OCI-LY3 (cell line): ENCODE measurements at regions not wholly inside any gene's neighbourhood (a gene's known extent, or its start where the extent isn't known, plus 50 kb on each side); places are given as distances from the start of the nearest gene placed in this dataset.

Experiments
- EZH2phosphoT487 ChIP-seq: fragments of 200-600 bp; shearing (Covaris generic); IDR thresholded peaks from 2 replicates; pipeline ENCODE4 v1.6.1; 2018; ENCODE audit warnings: antibody characterized with exemption, mixed run types, low read depth
- TF ChIP-seq, protein P1 (sequence below): fragments of 200-600, 300-600 bp; sonication (generic); IDR thresholded peaks from 2 replicates; pipeline ENCODE4 v1.5.1; 2014; ENCODE audit warnings: antibody characterized with exemption, low read length, low read depth

DNA sequence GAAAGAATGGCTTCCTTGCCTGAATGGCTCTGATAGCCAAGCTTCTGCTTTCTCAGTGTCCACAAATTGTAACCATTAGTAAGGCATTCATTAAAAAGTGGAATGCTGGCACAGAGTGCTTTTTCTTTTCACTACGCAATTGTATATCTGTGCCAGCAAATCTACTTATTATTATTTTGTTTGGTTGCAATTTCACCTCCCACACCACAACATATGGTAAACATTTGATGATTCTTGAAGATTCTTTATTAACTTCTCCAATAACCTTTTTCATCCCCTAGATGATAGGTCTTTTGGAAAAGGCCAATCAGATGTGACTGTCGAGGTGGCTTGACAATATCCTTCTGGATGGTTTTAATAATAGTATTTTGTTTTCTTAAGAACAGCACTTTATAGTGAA, 234.1 kb downstream of the TMEM38B start:
- TF ChIP-seq, protein P1, sequence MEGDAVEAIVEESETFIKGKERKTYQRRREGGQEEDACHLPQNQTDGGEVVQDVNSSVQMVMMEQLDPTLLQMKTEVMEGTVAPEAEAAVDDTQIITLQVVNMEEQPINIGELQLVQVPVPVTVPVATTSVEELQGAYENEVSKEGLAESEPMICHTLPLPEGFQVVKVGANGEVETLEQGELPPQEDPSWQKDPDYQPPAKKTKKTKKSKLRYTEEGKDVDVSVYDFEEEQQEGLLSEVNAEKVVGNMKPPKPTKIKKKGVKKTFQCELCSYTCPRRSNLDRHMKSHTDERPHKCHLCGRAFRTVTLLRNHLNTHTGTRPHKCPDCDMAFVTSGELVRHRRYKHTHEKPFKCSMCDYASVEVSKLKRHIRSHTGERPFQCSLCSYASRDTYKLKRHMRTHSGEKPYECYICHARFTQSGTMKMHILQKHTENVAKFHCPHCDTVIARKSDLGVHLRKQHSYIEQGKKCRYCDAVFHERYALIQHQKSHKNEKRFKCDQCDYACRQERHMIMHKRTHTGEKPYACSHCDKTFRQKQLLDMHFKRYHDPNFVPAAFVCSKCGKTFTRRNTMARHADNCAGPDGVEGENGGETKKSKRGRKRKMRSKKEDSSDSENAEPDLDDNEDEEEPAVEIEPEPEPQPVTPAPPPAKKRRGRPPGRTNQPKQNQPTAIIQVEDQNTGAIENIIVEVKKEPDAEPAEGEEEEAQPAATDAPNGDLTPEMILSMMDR, result no peak
- TF ChIP-seq EZH2phosphoT487, result no peak
